Endodermal cell (in vitro differentiated cells): ENCODE measurements at regions not wholly inside any gene's neighbourhood (a gene's known extent, or its start where the extent isn't known, plus 50 kb on each side); places are given as distances from the start of the nearest gene placed in this dataset.
A peak's percentile ranks its signal among the peaks of the same experiment; 100 is the strongest.

Experiments
- DNase-seq: peaks from one replicate; pipeline ENCODE4 v3.0.0-alpha.2; 2017
- H3K27ac ChIP-seq: 2 replicates; pipeline ENCODE4 v1.5.1; 2013; ENCODE audit warnings: mild to moderate bottlenecking, low read depth, low read length, moderate library complexity
- H3K27me3 ChIP-seq: 2 replicates; pipeline ENCODE4 v1.6.1; 2013; ENCODE audit warnings: mild to moderate bottlenecking, low read length, moderate library complexity; ENCODE audit not compliant: insufficient read depth, control insufficient read depth, poor library complexity, severe bottlenecking
- H3K36me3 ChIP-seq: 2 replicates; pipeline ENCODE4 v1.7.0; 2013; ENCODE audit warnings: mild to moderate bottlenecking, low read length, moderate library complexity; ENCODE audit not compliant: control insufficient read depth, insufficient read depth
- H3K4me1 ChIP-seq: one replicate; pipeline ENCODE4 v1.7.0; 2013; ENCODE audit warnings: low read length; ENCODE audit not compliant: control insufficient read depth, insufficient read depth
- H3K4me3 ChIP-seq: 2 replicates; pipeline ENCODE4 v1.5.1; 2013; ENCODE audit warnings: mild to moderate bottlenecking, low read length, moderate library complexity
- H3K9ac ChIP-seq: 2 replicates; pipeline ENCODE4 v1.6.1; 2013; ENCODE audit warnings: mild to moderate bottlenecking, low read length, moderate library complexity; ENCODE audit not compliant: poor library complexity, severe bottlenecking; ENCODE audit errors: extremely low read depth
- H3K9me3 ChIP-seq: 2 replicates; pipeline ENCODE4 v1.6.1; 2013; ENCODE audit warnings: mild to moderate bottlenecking, low read length, moderate library complexity; ENCODE audit not compliant: control insufficient read depth
- H3K27ac Mint-ChIP-seq: 2 replicates; pipeline ENCODE4 v1.8.0; 2020; ENCODE audit warnings: mixed read lengths
- H3K27me3 Mint-ChIP-seq: 2 replicates; pipeline ENCODE4 v1.8.0; 2021; ENCODE audit warnings: mild to moderate bottlenecking, mixed read lengths; ENCODE audit not compliant: insufficient read depth
- H3K36me3 Mint-ChIP-seq: 2 replicates; pipeline ENCODE4 v1.8.0; 2020; ENCODE audit warnings: low read depth, mixed read lengths
- H3K4me1 Mint-ChIP-seq: 2 replicates; pipeline ENCODE4 v1.8.0; 2020; ENCODE audit warnings: mixed read lengths
- H3K4me3 Mint-ChIP-seq: 2 replicates; pipeline ENCODE4 v1.8.0; 2020; ENCODE audit warnings: mild to moderate bottlenecking, moderate library complexity, mixed read lengths
- H3K9me3 Mint-ChIP-seq: 2 replicates; pipeline ENCODE4 v1.8.0; 2020; ENCODE audit warnings: mild to moderate bottlenecking, mixed read lengths
- WGBS, 2 experiments: methylation state at CpG; one replicate each; pipeline versions ENCODE4 v1.1.5 to v1.1.7; 2013; ENCODE audit warnings: missing lambda C conversion rate in 2 of 2, mixed read lengths in 1 of 2; ENCODE audit not compliant: insufficient coverage in 1 of 2, insufficient read length in 1 of 2; 5-methylcytosine and 5-hydroxymethylcytosine counted together
- TF ChIP-seq, protein P1 (sequence below): fragments of 200-600 bp; sonication (generic); conservative IDR thresholded peaks from 2 replicates; pipeline ENCODE4 v1.5.0; 2021; ENCODE audit warnings: antibody characterized with exemption, mild to moderate bottlenecking

DNA sequence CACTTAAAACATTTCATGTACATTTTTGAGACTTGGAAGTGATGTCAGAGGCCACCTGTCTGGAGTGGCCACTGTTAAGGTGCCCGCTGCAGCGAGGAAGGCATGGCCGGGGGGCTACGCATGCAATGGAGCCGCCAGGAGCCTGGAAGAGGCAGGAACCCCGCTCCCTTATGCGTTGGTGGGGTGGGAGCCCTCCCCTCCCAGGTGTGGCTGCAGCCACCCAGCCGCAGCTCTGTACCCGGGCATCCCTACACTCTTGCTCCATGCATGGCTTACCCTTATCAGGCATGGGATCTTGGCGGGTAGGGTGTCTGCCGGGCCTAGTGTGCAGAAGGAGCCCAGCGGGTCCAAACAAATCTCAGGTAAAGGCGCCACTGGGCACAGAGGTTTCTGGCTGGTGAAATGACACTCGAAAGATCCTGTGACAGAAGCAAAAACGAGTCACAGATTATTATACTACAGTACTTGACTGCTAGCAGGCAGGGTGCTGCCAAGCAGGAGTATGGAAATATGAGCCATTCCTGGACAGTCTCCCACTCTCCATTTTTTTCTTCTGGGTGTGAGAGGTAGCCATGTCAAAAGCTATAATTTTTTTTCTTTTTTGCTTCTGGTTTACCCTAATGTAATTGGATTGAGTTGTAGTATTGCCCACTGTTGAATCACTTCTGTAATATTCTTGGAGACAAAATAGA is 1606.3 kb upstream of the MIR17HG start:
- Histone ChIP-seq H3K9ac (no peak overlapping the region), H3K4me3 (no peak overlapping the region), H3K9me3 (no peaks in the 10 kb centered on the region), H3K36me3 (no peaks in the 10 kb centered on the region), H3K4me1 (peaks cover 4% of the 10 kb centered on the region), H3K27me3 (no peaks in the 10 kb centered on the region), H3K27ac (no peak overlapping the region)
- H3K27ac Mint-ChIP-seq: no peak overlapping the region
- H3K9me3 Mint-ChIP-seq: no peaks in the 10 kb centered on the region
- peaks cover 24% of the 10 kb centered on the region for H3K4me1 Mint-ChIP-seq
- 86 to 92% methylated on average over 12 to 15 of the region's 15 CpGs for WGBS, 2 experiments
- no peak for DNase-seq
- H3K27me3 Mint-ChIP-seq: no peaks in the 10 kb centered on the region
- TF ChIP-seq, protein P1, sequence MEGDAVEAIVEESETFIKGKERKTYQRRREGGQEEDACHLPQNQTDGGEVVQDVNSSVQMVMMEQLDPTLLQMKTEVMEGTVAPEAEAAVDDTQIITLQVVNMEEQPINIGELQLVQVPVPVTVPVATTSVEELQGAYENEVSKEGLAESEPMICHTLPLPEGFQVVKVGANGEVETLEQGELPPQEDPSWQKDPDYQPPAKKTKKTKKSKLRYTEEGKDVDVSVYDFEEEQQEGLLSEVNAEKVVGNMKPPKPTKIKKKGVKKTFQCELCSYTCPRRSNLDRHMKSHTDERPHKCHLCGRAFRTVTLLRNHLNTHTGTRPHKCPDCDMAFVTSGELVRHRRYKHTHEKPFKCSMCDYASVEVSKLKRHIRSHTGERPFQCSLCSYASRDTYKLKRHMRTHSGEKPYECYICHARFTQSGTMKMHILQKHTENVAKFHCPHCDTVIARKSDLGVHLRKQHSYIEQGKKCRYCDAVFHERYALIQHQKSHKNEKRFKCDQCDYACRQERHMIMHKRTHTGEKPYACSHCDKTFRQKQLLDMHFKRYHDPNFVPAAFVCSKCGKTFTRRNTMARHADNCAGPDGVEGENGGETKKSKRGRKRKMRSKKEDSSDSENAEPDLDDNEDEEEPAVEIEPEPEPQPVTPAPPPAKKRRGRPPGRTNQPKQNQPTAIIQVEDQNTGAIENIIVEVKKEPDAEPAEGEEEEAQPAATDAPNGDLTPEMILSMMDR: no peak
- H3K36me3 Mint-ChIP-seq: no peaks in the 10 kb centered on the region
- no peak overlapping the region for H3K4me3 Mint-ChIP-seq

- H3K9ac ChIP-seq: peak overlapping the region; percentile 0
- Mint-ChIP-seq H3K36me3 (no peaks in the 10 kb centered on the region), H3K27ac (no peak overlapping the region), H3K4me1 (peaks cover 41% of the 10 kb centered on the region), H3K4me3 (peak overlapping the region; percentile 6), H3K9me3 (no peaks in the 10 kb centered on the region), H3K27me3 (no peaks in the 10 kb centered on the region)
- no peak overlapping the region for H3K4me3 ChIP-seq
- H3K27me3 ChIP-seq: no peaks in the 10 kb centered on the region
- TF ChIP-seq, protein P1: no peak
- peaks cover 6% of the 10 kb centered on the region for H3K4me1 ChIP-seq
- DNase-seq: peak; percentile 68
- H3K9me3 ChIP-seq: no peaks in the 10 kb centered on the region
- 19 to 83% methylated on average over 1 to 2 of the region's 2 CpGs for WGBS, 2 experiments
- H3K27ac ChIP-seq: no peak overlapping the region
- H3K36me3 ChIP-seq: no peaks in the 10 kb centered on the region
These were observed 1600.9 kb upstream of the MIR17HG start for GRCh38 chr13:89746554-89746953.

DNA sequence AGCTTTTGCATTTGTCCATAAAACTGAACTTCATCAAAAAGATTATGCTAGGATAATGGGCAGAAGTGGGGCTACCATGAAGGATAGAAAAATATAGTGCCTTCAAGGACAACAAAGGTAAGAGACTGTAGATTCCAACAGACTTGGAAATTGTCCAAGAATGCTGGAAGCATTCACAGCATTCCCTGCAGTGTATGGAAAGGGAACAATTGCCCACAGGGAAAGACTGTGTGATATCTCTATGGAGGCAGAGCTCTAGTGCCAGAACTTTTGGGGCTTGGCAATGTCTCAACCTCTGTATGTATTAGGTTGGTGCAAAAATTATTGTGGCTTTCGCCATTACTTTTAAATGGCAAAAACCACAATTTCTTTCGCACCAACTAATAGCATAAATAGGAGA is 1598.8 kb upstream of the MIR17HG start:
- no peaks in the 10 kb centered on the region for H3K9me3 Mint-ChIP-seq
- peaks cover 6% of the 10 kb centered on the region for H3K4me1 ChIP-seq
- WGBS, 2 experiments: 100% methylated on average over 2 of the region's 2 CpGs; no CpG with 5 or more reads in 1 of the 2 experiments
- H3K27ac ChIP-seq: no peak overlapping the region
- H3K4me3 ChIP-seq: no peak overlapping the region
- no peak overlapping the region for H3K9ac ChIP-seq
- no peak overlapping the region for H3K27ac Mint-ChIP-seq
- no peaks in the 10 kb centered on the region for H3K9me3 ChIP-seq
- H3K4me1 Mint-ChIP-seq: peaks cover 49% of the 10 kb centered on the region
- TF ChIP-seq, protein P1: no peak
- no peaks in the 10 kb centered on the region for H3K27me3 ChIP-seq
- DNase-seq: no peak
- H3K36me3 ChIP-seq: no peaks in the 10 kb centered on the region
- no peaks in the 10 kb centered on the region for H3K27me3 Mint-ChIP-seq
- no peaks in the 10 kb centered on the region for H3K36me3 Mint-ChIP-seq
- H3K4me3 Mint-ChIP-seq: no peak overlapping the region
